ENCODE measurements at regions not wholly inside any gene's neighbourhood (a gene's known extent, or its start where the extent isn't known, plus 50 kb on each side); places are given as distances from the start of the nearest gene placed in this dataset.

- H3K4me3 Mint-ChIP-seq (ENCODE audit: unreplicated experiment): no peak overlapping the region
- H3K9me3 Mint-ChIP-seq (ENCODE audit: unreplicated experiment): no peaks in the 10 kb centered on the region
- no peak overlapping the region for H3K27ac Mint-ChIP-seq (ENCODE audit: unreplicated experiment)
- no peak for DNase-seq (ENCODE audit: extremely low spot score, unreplicated experiment)
- no peaks in the 10 kb centered on the region for H3K4me1 Mint-ChIP-seq (ENCODE audit: unreplicated experiment)
- no peaks in the 10 kb centered on the region for H3K36me3 Mint-ChIP-seq (ENCODE audit: unreplicated experiment)
- TF ChIP-seq CTCF (IDR thresholded peaks at IDR 0.05): no peak
- peaks cover 7% of the 10 kb centered on the region for H3K27me3 Mint-ChIP-seq (ENCODE audit: unreplicated experiment)
Measured at GRCh38 chr10:117905404-117905803, 141.3 kb downstream of the RAB11FIP2 start.

- no peak for TF ChIP-seq CTCF (IDR thresholded peaks at IDR 0.05)
- Mint-ChIP-seq H3K4me1 (ENCODE audit: unreplicated experiment) (no peaks in the 10 kb centered on the region), H3K4me3 (ENCODE audit: unreplicated experiment) (no peak overlapping the region), H3K27ac (ENCODE audit: unreplicated experiment) (no peak overlapping the region), H3K36me3 (ENCODE audit: unreplicated experiment) (no peaks in the 10 kb centered on the region), H3K9me3 (ENCODE audit: unreplicated experiment) (no peaks in the 10 kb centered on the region), H3K27me3 (ENCODE audit: unreplicated experiment) (peaks cover 12% of the 10 kb centered on the region)
- DNase-seq (ENCODE audit: extremely low spot score, unreplicated experiment): no peak
Measured at GRCh38 chr10:117911684-117912083, 135.1 kb downstream of the RAB11FIP2 start.

- no peaks in the 10 kb centered on the region for H3K9me3 Mint-ChIP-seq (ENCODE audit: unreplicated experiment)
- H3K27me3 Mint-ChIP-seq (ENCODE audit: unreplicated experiment): peaks cover 14% of the 10 kb centered on the region
- H3K36me3 Mint-ChIP-seq (ENCODE audit: unreplicated experiment): no peaks in the 10 kb centered on the region
- H3K27ac Mint-ChIP-seq (ENCODE audit: unreplicated experiment): no peak overlapping the region
- no peak overlapping the region for H3K4me3 Mint-ChIP-seq (ENCODE audit: unreplicated experiment)
- no peaks in the 10 kb centered on the region for H3K4me1 Mint-ChIP-seq (ENCODE audit: unreplicated experiment)
- no peak for DNase-seq (ENCODE audit: extremely low spot score, unreplicated experiment)
- TF ChIP-seq CTCF (IDR thresholded peaks at IDR 0.05): no peak
Measured at GRCh38 chr10:117914334-117914733, 132.4 kb downstream of the RAB11FIP2 start.

- no peak for TF ChIP-seq CTCF (IDR thresholded peaks at IDR 0.05)
- Mint-ChIP-seq H3K4me3 (ENCODE audit: unreplicated experiment) (no peak overlapping the region), H3K27ac (ENCODE audit: unreplicated experiment) (no peak overlapping the region), H3K9me3 (ENCODE audit: unreplicated experiment) (no peaks in the 10 kb centered on the region), H3K36me3 (ENCODE audit: unreplicated experiment) (no peaks in the 10 kb centered on the region), H3K27me3 (ENCODE audit: unreplicated experiment) (peaks cover 4% of the 10 kb centered on the region), H3K4me1 (ENCODE audit: unreplicated experiment) (no peaks in the 10 kb centered on the region)
- DNase-seq (ENCODE audit: extremely low spot score, unreplicated experiment): no peak
Measured at GRCh38 chr10:117920956-117921355, 125.8 kb downstream of the RAB11FIP2 start.

- peaks cover 1% of the 10 kb centered on the region for H3K27me3 Mint-ChIP-seq (ENCODE audit: unreplicated experiment)
- H3K4me3 Mint-ChIP-seq (ENCODE audit: unreplicated experiment): no peak overlapping the region
Measured at GRCh38 chr10:117921421-117921820, 125.3 kb downstream of the RAB11FIP2 start.

More at GRCh38 chr10:117921421-117921820, 125.3 kb downstream of the RAB11FIP2 start:
- H3K27ac Mint-ChIP-seq (ENCODE audit: unreplicated experiment): no peak overlapping the region
- no peaks in the 10 kb centered on the region for H3K36me3 Mint-ChIP-seq (ENCODE audit: unreplicated experiment)
- no peak for TF ChIP-seq CTCF (IDR thresholded peaks at IDR 0.05)
- DNase-seq (ENCODE audit: extremely low spot score, unreplicated experiment): no peak
- H3K4me1 Mint-ChIP-seq (ENCODE audit: unreplicated experiment): no peaks in the 10 kb centered on the region
- H3K9me3 Mint-ChIP-seq (ENCODE audit: unreplicated experiment): no peaks in the 10 kb centered on the region
